Keratinocyte (primary cell): ENCODE measurements at regions not wholly inside any gene's neighbourhood (a gene's known extent, or its start where the extent isn't known, plus 50 kb on each side); places are given as distances from the start of the nearest gene placed in this dataset.

ENCODE experiments used
- EZH2 ChIP-seq: IDR thresholded peaks from one replicate; pipeline ENCODE4 v1.6.1; 2012; ENCODE audit warnings: inconsistent platforms, mild to moderate bottlenecking, low read length, moderate library complexity
- TF ChIP-seq, protein P1 (sequence below), 3 experiments: IDR thresholded peaks in 1 of 3; conservative IDR thresholded peaks in 1 of 3; optimal IDR thresholded peaks in 1 of 3; 2 replicates in 2 of 3; 3 replicates in 1 of 3; pipeline versions ENCODE3 to v1.5.1; 2011; ENCODE audit warnings: low read length in 3 of 3, mild to moderate bottlenecking in 3 of 3, moderate library complexity in 2 of 3, control low read depth in 1 of 3, inconsistent platforms in 1 of 3; ENCODE audit not compliant: insufficient read depth in 2 of 3; ENCODE audit errors: extremely low read depth in 1 of 3

DNA sequence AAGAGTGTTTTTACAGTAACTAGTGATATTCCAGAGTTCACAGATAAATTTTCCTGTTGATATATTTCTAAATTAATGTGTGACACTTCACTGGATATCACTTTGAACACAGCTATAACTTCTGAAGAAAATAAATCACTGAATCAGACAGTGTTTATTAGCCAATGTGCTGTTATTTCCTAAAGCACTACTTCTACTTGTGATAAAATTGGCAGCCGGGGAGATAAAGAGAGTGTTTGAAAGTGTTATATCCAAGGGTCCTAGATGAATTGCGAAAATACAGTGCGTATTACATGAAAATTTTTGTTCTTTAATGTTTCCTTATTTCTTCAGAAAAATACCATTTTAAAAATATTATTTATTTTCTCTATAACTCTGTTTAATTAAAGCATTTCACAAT is 417.5 kb upstream of the ARGLU1 start:
- no peak for TF ChIP-seq EZH2
- TF ChIP-seq, protein P1, sequence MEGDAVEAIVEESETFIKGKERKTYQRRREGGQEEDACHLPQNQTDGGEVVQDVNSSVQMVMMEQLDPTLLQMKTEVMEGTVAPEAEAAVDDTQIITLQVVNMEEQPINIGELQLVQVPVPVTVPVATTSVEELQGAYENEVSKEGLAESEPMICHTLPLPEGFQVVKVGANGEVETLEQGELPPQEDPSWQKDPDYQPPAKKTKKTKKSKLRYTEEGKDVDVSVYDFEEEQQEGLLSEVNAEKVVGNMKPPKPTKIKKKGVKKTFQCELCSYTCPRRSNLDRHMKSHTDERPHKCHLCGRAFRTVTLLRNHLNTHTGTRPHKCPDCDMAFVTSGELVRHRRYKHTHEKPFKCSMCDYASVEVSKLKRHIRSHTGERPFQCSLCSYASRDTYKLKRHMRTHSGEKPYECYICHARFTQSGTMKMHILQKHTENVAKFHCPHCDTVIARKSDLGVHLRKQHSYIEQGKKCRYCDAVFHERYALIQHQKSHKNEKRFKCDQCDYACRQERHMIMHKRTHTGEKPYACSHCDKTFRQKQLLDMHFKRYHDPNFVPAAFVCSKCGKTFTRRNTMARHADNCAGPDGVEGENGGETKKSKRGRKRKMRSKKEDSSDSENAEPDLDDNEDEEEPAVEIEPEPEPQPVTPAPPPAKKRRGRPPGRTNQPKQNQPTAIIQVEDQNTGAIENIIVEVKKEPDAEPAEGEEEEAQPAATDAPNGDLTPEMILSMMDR (optimal IDR thresholded peaks at IDR 0.05 in 1 of 3, IDR thresholded peaks at IDR 0.05 in 1 of 3, conservative IDR thresholded peaks at IDR 0.05 in 1 of 3; ENCODE audit: extremely low read depth in 1 of 3, insufficient read depth in 2 of 3, low read length in 3 of 3): no peak
